GM23338 (cell line): ENCODE measurements at regions not wholly inside any gene's neighbourhood (a gene's known extent, or its start where the extent isn't known, plus 50 kb on each side); places are given as distances from the start of the nearest gene placed in this dataset.

Experiments used
- ATAC-seq: fragments of 200-7000 bp; cut with Tn5 transposase; 3 replicates; pipeline ENCODE4 v1.9.1; 2020
- DNase-seq: peaks from one replicate; pipeline ENCODE4 v3.0.0-alpha.2; 2015; ENCODE audit warnings: low spot score
- H2AFZ ChIP-seq: fragments of 200-600 bp; sonication (generic); 2 replicates; pipeline ENCODE4 v1.8.0; 2016; ENCODE audit warnings: antibody characterized with exemption, mild to moderate bottlenecking, moderate library complexity
- H3F3A ChIP-seq: fragments of 200-600 bp; sonication (generic); replicated peaks from 2 replicates; pipeline ENCODE4 v1.8.0; 2017; ENCODE audit warnings: antibody characterized with exemption, mixed run types, low read depth
- H3K27ac ChIP-seq: fragments of 200-600 bp; sonication (generic); 2 replicates; pipeline ENCODE4 v1.6.1; 2016; ENCODE audit warnings: low read depth
- H3K27me3 ChIP-seq: fragments of 200-600 bp; sonication (generic); 2 replicates; pipeline ENCODE4 v1.8.0; 2016; ENCODE audit warnings: mild to moderate bottlenecking, mixed run types, moderate library complexity; ENCODE audit not compliant: insufficient read depth
- H3K36me3 ChIP-seq: fragments of 200-600 bp; sonication (generic); 2 replicates; pipeline ENCODE4 v1.8.0; 2016; ENCODE audit warnings: mild to moderate bottlenecking; ENCODE audit not compliant: insufficient read depth
- H3K4me1 ChIP-seq: fragments of 200-600 bp; sonication (generic); 2 replicates; pipeline ENCODE4 v1.8.0; 2016; ENCODE audit warnings: mild to moderate bottlenecking, moderate library complexity; ENCODE audit not compliant: insufficient read depth
- H3K4me2 ChIP-seq: fragments of 200-600 bp; sonication (generic); 2 replicates; pipeline ENCODE4 v1.7.1; 2017; ENCODE audit warnings: mixed run types
- H3K4me3 ChIP-seq: fragments of 200-600 bp; sonication (generic); 2 replicates; pipeline ENCODE4 v1.6.1; 2016; ENCODE audit warnings: mixed run types
- H3K79me2 ChIP-seq: fragments of 200-600 bp; sonication (generic); replicated peaks from 2 replicates; pipeline ENCODE4 v1.8.0; 2017; ENCODE audit warnings: mild to moderate bottlenecking; ENCODE audit not compliant: insufficient read depth
- H3K9me2 ChIP-seq: fragments of 200-600 bp; sonication (generic); 2 replicates; pipeline ENCODE4 v1.8.0; 2017; ENCODE audit not compliant: insufficient read depth
- H4K20me1 ChIP-seq: fragments of 200-600 bp; sonication (generic); replicated peaks from 2 replicates; pipeline ENCODE4 v1.8.0; 2017; ENCODE audit warnings: mild to moderate bottlenecking; ENCODE audit not compliant: insufficient read depth
- H3K27ac Mint-ChIP-seq: 2 replicates; pipeline ENCODE4 v1.8.0; 2020; ENCODE audit warnings: inconsistent platforms, mild to moderate bottlenecking, moderate library complexity, mixed read lengths
- H3K27me3 Mint-ChIP-seq: 3 replicates; pipeline ENCODE4 v1.8.0; 2022; ENCODE audit warnings: low read depth, mild to moderate bottlenecking, moderate library complexity, mixed read lengths, inconsistent platforms; ENCODE audit not compliant: insufficient read depth, poor library complexity
- H3K36me3 Mint-ChIP-seq: 3 replicates; pipeline ENCODE4 v1.8.0; 2021; ENCODE audit warnings: low read depth, mild to moderate bottlenecking, inconsistent platforms, moderate library complexity, mixed read lengths
- H3K4me1 Mint-ChIP-seq: 3 replicates; pipeline ENCODE4 v1.8.0; 2020; ENCODE audit warnings: mild to moderate bottlenecking, inconsistent platforms, mixed read lengths
- H3K4me3 Mint-ChIP-seq: 3 replicates; pipeline ENCODE4 v1.8.0; 2021; ENCODE audit warnings: moderate library complexity, mild to moderate bottlenecking, inconsistent platforms, mixed read lengths
- H3K9me3 Mint-ChIP-seq: 3 replicates; pipeline ENCODE4 v1.8.0; 2020; ENCODE audit warnings: moderate library complexity, mild to moderate bottlenecking, inconsistent platforms, mixed read lengths
- CREB1 ChIP-seq: fragments of 250-450 bp; sonication (Bioruptor Pico); IDR thresholded peaks from 2 replicates; pipeline ENCODE4 v1.5.0; 2020; ENCODE audit warnings: low read depth, mild to moderate bottlenecking, moderate library complexity
- CTCF ChIP-seq, 2 experiments: fragments of 200-600 bp in 1 of 2; sonication (generic) in 1 of 2; conservative IDR thresholded peaks; 2 replicates each; pipeline versions ENCODE4 v1.5.1 to v1.6.1; 2016 to 2017; ENCODE audit warnings: antibody characterized with exemption in 2 of 2, low read depth in 2 of 2, mild to moderate bottlenecking in 2 of 2, moderate library complexity in 1 of 2
- ETS1 ChIP-seq: IDR thresholded peaks from 2 replicates; pipeline ENCODE4 v1.6.1; 2016; ENCODE audit warnings: antibody characterized with exemption
- EZH2 ChIP-seq: fragments of 200-600 bp; sonication (generic); IDR thresholded peaks from one replicate; pipeline ENCODE4 v1.8.0; 2017; ENCODE audit warnings: antibody characterized with exemption, mild to moderate bottlenecking, low read depth; ENCODE audit not compliant: unreplicated experiment
- EZH2phosphoT487 ChIP-seq: fragments of 200-600 bp; sonication (generic); IDR thresholded peaks from one replicate; pipeline ENCODE4 v1.8.1; 2018; ENCODE audit warnings: antibody characterized with exemption; ENCODE audit not compliant: unreplicated experiment
- JUNB ChIP-seq: IDR thresholded peaks from one replicate; pipeline ENCODE4 v1.6.1; 2016; ENCODE audit warnings: antibody characterized with exemption; ENCODE audit not compliant: unreplicated experiment
- NANOG ChIP-seq: IDR thresholded peaks from 2 replicates; pipeline ENCODE4 v1.6.1; 2016; ENCODE audit warnings: antibody characterized with exemption, borderline replicate concordance
- POLR2AphosphoS5 ChIP-seq: IDR thresholded peaks from 2 replicates; pipeline ENCODE4 v1.6.1; 2016; ENCODE audit warnings: antibody characterized with exemption, low read depth
- STAT1 ChIP-seq: IDR thresholded peaks from one replicate; pipeline ENCODE4 v1.6.1; 2016; ENCODE audit warnings: antibody characterized with exemption; ENCODE audit not compliant: unreplicated experiment
- ZNF114 ChIP-seq: fragments of 250-450 bp; sonication (Bioruptor Pico); IDR thresholded peaks from 2 replicates; pipeline ENCODE4 v1.5.0; 2020; ENCODE audit warnings: mild to moderate bottlenecking, moderate library complexity
- ZNF331 ChIP-seq: fragments of 250-450 bp; sonication (Bioruptor Pico); IDR thresholded peaks from 2 replicates; pipeline ENCODE4 v1.5.0; 2020; ENCODE audit warnings: low read depth, mild to moderate bottlenecking, moderate library complexity
- TF ChIP-seq, protein P1 (sequence below): IDR thresholded peaks from one replicate; pipeline ENCODE4 v1.6.1; 2018; ENCODE audit warnings: antibody characterized with exemption; ENCODE audit not compliant: unreplicated experiment

GRCh38 chr1:218931324-218931723 lies 242.4 kb upstream of the LYPLAL1 start (continued):
- no peak for TF ChIP-seq ZNF331 (CRISPR knock-in tag)
- TF ChIP-seq CTCF (conservative IDR thresholded peaks at IDR 0.05; ENCODE audit: low read depth in 2 of 2): no peak
- no peak for TF ChIP-seq ETS1
- TF ChIP-seq EZH2: no peak
- no peak for TF ChIP-seq STAT1
- no peak for TF ChIP-seq ZNF114

DNA sequence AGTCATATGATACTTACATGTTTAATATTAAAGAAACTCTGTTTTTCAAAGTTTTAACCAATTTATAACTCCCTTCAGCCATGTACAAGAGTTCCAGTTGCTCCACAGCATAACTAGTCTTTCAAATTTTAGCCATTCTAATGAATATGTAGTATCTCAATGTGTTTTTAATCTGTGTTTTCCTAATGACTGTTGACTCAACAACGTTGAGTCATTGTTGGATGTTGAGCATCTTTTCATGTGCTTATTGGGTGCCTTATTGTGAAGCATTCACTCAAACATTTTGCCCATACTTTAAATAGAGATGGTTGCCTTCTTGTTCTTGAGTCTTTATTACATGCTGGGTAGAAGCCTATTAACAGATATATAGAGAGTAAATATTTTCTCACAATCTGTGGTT lies 240.2 kb upstream of the LYPLAL1 start:
- no peaks in the 10 kb centered on the region for H3K27me3 ChIP-seq
- no peak overlapping the region for H2AFZ ChIP-seq
- H3F3A ChIP-seq: no peaks in the 10 kb centered on the region
- H3K27ac Mint-ChIP-seq: no peak overlapping the region
- no peak overlapping the region for H3K27ac ChIP-seq
- no peak for DNase-seq
- no peak for ATAC-seq
- no peaks in the 10 kb centered on the region; the same call in 1 of the 2 replicates for H3K9me2 ChIP-seq
- no peak overlapping the region for H3K4me3 ChIP-seq
- H3K4me2 ChIP-seq: no peak overlapping the region
- no peaks in the 10 kb centered on the region for H3K36me3 ChIP-seq
- H3K79me2 ChIP-seq: no peaks in the 10 kb centered on the region
- H4K20me1 ChIP-seq: no peaks in the 10 kb centered on the region
- no peaks in the 10 kb centered on the region for H3K4me1 ChIP-seq
- peaks cover 21% of the 10 kb centered on the region for H3K9me3 Mint-ChIP-seq
- peaks cover 8% of the 10 kb centered on the region; the same call in 2 of the 3 replicates for H3K36me3 Mint-ChIP-seq
- H3K4me1 Mint-ChIP-seq: peaks cover 3% of the 10 kb centered on the region; the same call in 2 of the 3 replicates
- H3K4me3 Mint-ChIP-seq: no peak overlapping the region
- H3K27me3 Mint-ChIP-seq: no peaks in the 10 kb centered on the region
- TF ChIP-seq JUNB (no peak), CTCF (conservative IDR thresholded peaks at IDR 0.05; ENCODE audit: low read depth in 2 of 2) (no peak), ETS1 (no peak), POLR2AphosphoS5 (no peak), EZH2phosphoT487 (no peak), ZNF331 (CRISPR knock-in tag) (no peak), EZH2 (no peak), NANOG (no peak), STAT1 (no peak), CREB1 (CRISPR knock-in tag) (no peak)
- TF ChIP-seq, protein P1, sequence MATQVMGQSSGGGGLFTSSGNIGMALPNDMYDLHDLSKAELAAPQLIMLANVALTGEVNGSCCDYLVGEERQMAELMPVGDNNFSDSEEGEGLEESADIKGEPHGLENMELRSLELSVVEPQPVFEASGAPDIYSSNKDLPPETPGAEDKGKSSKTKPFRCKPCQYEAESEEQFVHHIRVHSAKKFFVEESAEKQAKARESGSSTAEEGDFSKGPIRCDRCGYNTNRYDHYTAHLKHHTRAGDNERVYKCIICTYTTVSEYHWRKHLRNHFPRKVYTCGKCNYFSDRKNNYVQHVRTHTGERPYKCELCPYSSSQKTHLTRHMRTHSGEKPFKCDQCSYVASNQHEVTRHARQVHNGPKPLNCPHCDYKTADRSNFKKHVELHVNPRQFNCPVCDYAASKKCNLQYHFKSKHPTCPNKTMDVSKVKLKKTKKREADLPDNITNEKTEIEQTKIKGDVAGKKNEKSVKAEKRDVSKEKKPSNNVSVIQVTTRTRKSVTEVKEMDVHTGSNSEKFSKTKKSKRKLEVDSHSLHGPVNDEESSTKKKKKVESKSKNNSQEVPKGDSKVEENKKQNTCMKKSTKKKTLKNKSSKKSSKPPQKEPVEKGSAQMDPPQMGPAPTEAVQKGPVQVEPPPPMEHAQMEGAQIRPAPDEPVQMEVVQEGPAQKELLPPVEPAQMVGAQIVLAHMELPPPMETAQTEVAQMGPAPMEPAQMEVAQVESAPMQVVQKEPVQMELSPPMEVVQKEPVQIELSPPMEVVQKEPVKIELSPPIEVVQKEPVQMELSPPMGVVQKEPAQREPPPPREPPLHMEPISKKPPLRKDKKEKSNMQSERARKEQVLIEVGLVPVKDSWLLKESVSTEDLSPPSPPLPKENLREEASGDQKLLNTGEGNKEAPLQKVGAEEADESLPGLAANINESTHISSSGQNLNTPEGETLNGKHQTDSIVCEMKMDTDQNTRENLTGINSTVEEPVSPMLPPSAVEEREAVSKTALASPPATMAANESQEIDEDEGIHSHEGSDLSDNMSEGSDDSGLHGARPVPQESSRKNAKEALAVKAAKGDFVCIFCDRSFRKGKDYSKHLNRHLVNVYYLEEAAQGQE: no peak
